ENCODE measurements at regions not wholly inside any gene's neighbourhood (a gene's known extent, or its start where the extent isn't known, plus 50 kb on each side); places are given as distances from the start of the nearest gene placed in this dataset.

GRCh38 chr3:28788571-28788970 is 439.9 kb upstream of the AZI2 start:
- TF ChIP-seq, protein P1, sequence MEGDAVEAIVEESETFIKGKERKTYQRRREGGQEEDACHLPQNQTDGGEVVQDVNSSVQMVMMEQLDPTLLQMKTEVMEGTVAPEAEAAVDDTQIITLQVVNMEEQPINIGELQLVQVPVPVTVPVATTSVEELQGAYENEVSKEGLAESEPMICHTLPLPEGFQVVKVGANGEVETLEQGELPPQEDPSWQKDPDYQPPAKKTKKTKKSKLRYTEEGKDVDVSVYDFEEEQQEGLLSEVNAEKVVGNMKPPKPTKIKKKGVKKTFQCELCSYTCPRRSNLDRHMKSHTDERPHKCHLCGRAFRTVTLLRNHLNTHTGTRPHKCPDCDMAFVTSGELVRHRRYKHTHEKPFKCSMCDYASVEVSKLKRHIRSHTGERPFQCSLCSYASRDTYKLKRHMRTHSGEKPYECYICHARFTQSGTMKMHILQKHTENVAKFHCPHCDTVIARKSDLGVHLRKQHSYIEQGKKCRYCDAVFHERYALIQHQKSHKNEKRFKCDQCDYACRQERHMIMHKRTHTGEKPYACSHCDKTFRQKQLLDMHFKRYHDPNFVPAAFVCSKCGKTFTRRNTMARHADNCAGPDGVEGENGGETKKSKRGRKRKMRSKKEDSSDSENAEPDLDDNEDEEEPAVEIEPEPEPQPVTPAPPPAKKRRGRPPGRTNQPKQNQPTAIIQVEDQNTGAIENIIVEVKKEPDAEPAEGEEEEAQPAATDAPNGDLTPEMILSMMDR (IDR thresholded peaks at IDR 0.05): no peak
- TF ChIP-seq POLR2A (IDR thresholded peaks at IDR 0.05): no peak

Measured in lower leg skin (tissue), 3 donors.